IPS DF 4.7 (cell line): ENCODE measurements at regions not wholly inside any gene's neighbourhood (a gene's known extent, or its start where the extent isn't known, plus 50 kb on each side); places are given as distances from the start of the nearest gene placed in this dataset.

Experiments used
- DNase-seq: peaks from one replicate; pipeline ENCODE4 v3.0.0-alpha.2; 2013; ENCODE audit warnings: low spot score; ENCODE audit errors: extremely low read depth

- no peak for DNase-seq
These were observed 534.2 kb downstream of the HACE1 start for GRCh38 chr6:104325341-104326172.

- no peak for DNase-seq
These were observed 535.4 kb downstream of the HACE1 start for GRCh38 chr6:104324301-104324700.

GRCh38 chr6:104322841-104323240 is 536.9 kb downstream of the HACE1 start:
- DNase-seq: no peak

- DNase-seq: no peak
These were observed 538.4 kb downstream of the HACE1 start for GRCh38 chr6:104321301-104321700.

GRCh38 chr6:104320896-104321295 is 538.8 kb downstream of the HACE1 start:
- DNase-seq: no peak

- DNase-seq: no peak
These were observed 546.9 kb downstream of the HACE1 start for GRCh38 chr6:104312851-104313250.

GRCh38 chr6:104306211-104306610 is 553.5 kb downstream of the HACE1 start:
- DNase-seq: no peak

- DNase-seq: no peak
These were observed 554.5 kb downstream of the HACE1 start for GRCh38 chr6:104305206-104305605.

GRCh38 chr6:104301951-104302350 is 557.8 kb downstream of the HACE1 start:
- DNase-seq: no peak

GRCh38 chr6:104286641-104287040 is 573.1 kb downstream of the HACE1 start:
- DNase-seq: no peak

- no peak for DNase-seq
These were observed 574.8 kb downstream of the HACE1 start for GRCh38 chr6:104284872-104285271.

- no peak for DNase-seq
These were observed 577.1 kb downstream of the HACE1 start for GRCh38 chr6:104282581-104282980.

GRCh38 chr6:104281370-104281769 is 578.3 kb downstream of the HACE1 start:
- DNase-seq: peak; percentile 44

- DNase-seq: no peak
These were observed 591.3 kb downstream of the HACE1 start for GRCh38 chr6:104268389-104268788.

GRCh38 chr6:104266922-104267321 is 592.8 kb downstream of the HACE1 start:
- no peak for DNase-seq

GRCh38 chr6:104256646-104257045 is 603.1 kb downstream of the HACE1 start:
- DNase-seq: no peak

GRCh38 chr6:104253236-104253635 is 606.5 kb downstream of the HACE1 start:
- no peak for DNase-seq

- DNase-seq: no peak
These were observed 607.4 kb downstream of the HACE1 start for GRCh38 chr6:104252276-104252675.

GRCh38 chr6:104251651-104252050 is 608.1 kb downstream of the HACE1 start:
- no peak for DNase-seq

- no peak for DNase-seq
These were observed 618.9 kb downstream of the HACE1 start for GRCh38 chr6:104240865-104241264.

GRCh38 chr6:104239971-104240370 is 619.7 kb downstream of the HACE1 start:
- no peak for DNase-seq

GRCh38 chr6:104229057-104229456 is 630.7 kb downstream of the HACE1 start:
- DNase-seq: no peak

- no peak for DNase-seq
These were observed 632.2 kb downstream of the HACE1 start for GRCh38 chr6:104227508-104227907.
